ENCODE measurements at regions not wholly inside any gene's neighbourhood (a gene's known extent, or its start where the extent isn't known, plus 50 kb on each side); places are given as distances from the start of the nearest gene placed in this dataset.

DNA sequence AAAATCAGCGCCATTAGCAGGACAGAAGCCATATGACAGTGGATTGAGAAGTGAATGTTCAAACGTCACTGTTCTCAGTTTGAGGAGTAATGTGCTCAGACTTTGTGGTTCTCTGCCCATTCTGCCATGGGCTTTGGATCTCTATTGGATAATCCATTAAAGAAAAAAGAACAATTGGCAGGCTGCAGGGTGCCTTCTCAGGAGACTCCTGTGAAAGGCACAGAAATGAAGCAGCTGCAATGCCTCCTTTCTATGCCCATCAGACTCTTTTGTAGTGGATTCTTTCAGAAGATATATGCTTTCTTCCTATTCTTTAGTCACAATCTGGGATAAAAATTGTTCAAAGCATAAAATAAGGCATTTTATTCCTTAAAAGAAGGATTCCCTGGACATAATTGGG lies 506.9 kb upstream of the KLHL29 start:
- H3K9me3 ChIP-seq = no peaks in the 10 kb centered on the region
- ChIA-PET POLR2A (no interaction called here), CTCF (no interaction called here)
- H3K4me2 ChIP-seq = no peak overlapping the region
- no peak for ATAC-seq
- TF ChIP-seq POLR2A (IDR thresholded peaks at IDR 0.05; ENCODE audit: low read length) (no peak), RFX5 (IDR thresholded peaks at IDR 0.05) (no peak), ZSCAN20 (CRISPR knock-in tag; IDR thresholded peaks at IDR 0.05) (no peak), CBX2 (IDR thresholded peaks at IDR 0.05; ENCODE audit: borderline replicate concordance, low read depth) (no peak)
- no peak overlapping the region for H3K27ac ChIP-seq
- H3K4me3 ChIP-seq = no peak overlapping the region
- no peak for FAIRE-seq
- no peak for DNase-seq (ENCODE audit: low read depth in 1 of 2, low spot score in 1 of 2)
- WGBS (ENCODE audit: missing lambda C conversion rate) = 6% methylated on average over 2 of the region's 2 CpGs
- H3K4me1 ChIP-seq = no peaks in the 10 kb centered on the region

DNA sequence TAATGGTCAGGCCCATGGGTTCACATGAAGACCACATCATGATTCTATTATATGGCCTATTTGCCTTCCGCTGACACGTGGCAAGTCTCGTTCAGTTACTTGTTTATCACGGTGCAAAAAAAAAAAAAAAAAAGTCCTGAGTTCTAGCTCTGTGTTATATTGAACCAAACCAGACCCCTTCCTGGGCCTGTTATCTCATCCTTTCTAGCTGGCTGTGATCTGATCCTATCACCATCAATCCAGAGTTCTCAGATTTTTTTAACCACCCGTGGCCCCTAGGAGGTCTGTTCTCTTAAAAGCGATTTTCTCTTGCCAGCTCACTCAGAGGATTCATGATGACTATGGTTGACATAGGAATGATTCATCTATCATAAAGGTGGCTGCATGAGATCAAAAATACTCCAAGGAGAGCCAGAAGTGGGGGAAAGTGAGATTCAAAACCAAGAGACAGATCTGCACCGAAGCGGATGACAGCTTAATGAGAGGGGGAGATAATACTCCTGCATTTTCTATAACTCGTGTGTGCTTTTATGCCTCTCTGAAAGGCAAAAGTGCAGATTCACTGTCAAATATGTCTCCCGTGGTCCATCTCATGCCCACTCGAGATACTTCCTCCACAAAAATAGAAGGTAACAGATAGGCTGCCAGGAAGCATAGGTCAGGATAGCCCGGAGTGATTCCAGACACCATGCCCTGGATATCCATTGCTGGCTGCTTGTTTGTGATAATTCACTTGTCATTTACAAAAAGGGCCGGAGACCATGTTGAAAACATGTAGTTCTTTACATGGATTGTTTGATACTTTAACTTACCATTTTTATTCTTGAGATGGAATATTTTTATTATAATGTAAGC lies 505.7 kb upstream of the KLHL29 start:
- ChIA-PET POLR2A (no interaction called here), CTCF (interaction anchor here (0.6 kb wide), 1 partner anchor 14 kb away, joined by 4 read pairs; no protein-coding TSS in a partner anchor)
- Histone ChIP-seq H3K27ac (no peak overlapping the region), H3K9me3 (no peaks in the 10 kb centered on the region), H3K4me1 (no peaks in the 10 kb centered on the region), H3K4me3 (no peak overlapping the region), H3K4me2 (no peak overlapping the region)
- FAIRE-seq (no peak), ATAC-seq (no peak), DNase-seq (ENCODE audit: low read depth in 1 of 2, low spot score in 1 of 2) (no peak)
- no peak for TF ChIP-seq JUNB (IDR thresholded peaks at IDR 0.05)
- TF ChIP-seq MAZ (IDR thresholded peaks at IDR 0.05; ENCODE audit: borderline replicate concordance, low read depth, low read length) = no peak
- TF ChIP-seq, protein P1, sequence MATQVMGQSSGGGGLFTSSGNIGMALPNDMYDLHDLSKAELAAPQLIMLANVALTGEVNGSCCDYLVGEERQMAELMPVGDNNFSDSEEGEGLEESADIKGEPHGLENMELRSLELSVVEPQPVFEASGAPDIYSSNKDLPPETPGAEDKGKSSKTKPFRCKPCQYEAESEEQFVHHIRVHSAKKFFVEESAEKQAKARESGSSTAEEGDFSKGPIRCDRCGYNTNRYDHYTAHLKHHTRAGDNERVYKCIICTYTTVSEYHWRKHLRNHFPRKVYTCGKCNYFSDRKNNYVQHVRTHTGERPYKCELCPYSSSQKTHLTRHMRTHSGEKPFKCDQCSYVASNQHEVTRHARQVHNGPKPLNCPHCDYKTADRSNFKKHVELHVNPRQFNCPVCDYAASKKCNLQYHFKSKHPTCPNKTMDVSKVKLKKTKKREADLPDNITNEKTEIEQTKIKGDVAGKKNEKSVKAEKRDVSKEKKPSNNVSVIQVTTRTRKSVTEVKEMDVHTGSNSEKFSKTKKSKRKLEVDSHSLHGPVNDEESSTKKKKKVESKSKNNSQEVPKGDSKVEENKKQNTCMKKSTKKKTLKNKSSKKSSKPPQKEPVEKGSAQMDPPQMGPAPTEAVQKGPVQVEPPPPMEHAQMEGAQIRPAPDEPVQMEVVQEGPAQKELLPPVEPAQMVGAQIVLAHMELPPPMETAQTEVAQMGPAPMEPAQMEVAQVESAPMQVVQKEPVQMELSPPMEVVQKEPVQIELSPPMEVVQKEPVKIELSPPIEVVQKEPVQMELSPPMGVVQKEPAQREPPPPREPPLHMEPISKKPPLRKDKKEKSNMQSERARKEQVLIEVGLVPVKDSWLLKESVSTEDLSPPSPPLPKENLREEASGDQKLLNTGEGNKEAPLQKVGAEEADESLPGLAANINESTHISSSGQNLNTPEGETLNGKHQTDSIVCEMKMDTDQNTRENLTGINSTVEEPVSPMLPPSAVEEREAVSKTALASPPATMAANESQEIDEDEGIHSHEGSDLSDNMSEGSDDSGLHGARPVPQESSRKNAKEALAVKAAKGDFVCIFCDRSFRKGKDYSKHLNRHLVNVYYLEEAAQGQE (IDR thresholded peaks at IDR 0.05) = no peak
- no peak for TF ChIP-seq CBX2 (IDR thresholded peaks at IDR 0.05; ENCODE audit: borderline replicate concordance, low read depth)
- TF ChIP-seq KDM1A (IDR thresholded peaks at IDR 0.05; ENCODE audit: low read depth) = no peak
- TF ChIP-seq NR3C1 (IDR thresholded peaks at IDR 0.05) = no peak
- no peak for TF ChIP-seq HOXB5 (CRISPR knock-in tag; IDR thresholded peaks at IDR 0.05)
- TF ChIP-seq ZC3H11A (IDR thresholded peaks at IDR 0.05) = no peak
- WGBS (ENCODE audit: missing lambda C conversion rate) = 17% methylated on average over 13 of the region's 13 CpGs

DNA sequence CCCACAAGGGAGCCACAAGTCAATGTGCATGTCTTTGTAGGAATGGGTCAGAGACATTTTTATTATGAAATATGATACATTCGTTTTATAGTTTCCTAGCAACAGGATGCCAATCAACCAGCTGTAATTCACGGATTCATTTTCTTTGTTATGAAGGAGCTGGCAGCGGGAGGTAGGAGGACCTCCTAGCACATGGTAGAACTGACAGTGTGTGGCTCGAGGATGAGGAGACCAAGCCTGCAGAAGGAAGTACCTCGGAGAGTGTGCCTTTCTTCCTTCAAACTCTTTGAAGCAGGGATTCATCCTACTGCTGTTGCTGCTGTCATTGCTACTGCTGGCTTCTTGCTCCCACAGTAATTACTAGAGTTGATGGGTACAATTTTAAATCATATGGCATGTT lies 504.8 kb upstream of the KLHL29 start:
- ChIA-PET CTCF (no interaction called here), POLR2A (no interaction called here)
- no peak overlapping the region for H3K27ac ChIP-seq
- WGBS (ENCODE audit: missing lambda C conversion rate) = 6% methylated on average over 5 of the region's 5 CpGs
- H3K4me3 ChIP-seq = no peak overlapping the region
- no peak for DNase-seq (ENCODE audit: low read depth in 1 of 2, low spot score in 1 of 2)
- H3K4me2 ChIP-seq = no peak overlapping the region
- no peaks in the 10 kb centered on the region for H3K4me1 ChIP-seq
- no peaks in the 10 kb centered on the region for H3K9me3 ChIP-seq
- TF ChIP-seq SREBF2 (IDR thresholded peaks at IDR 0.05) (no peak), EHF (CRISPR knock-in tag; IDR thresholded peaks at IDR 0.05) (no peak), NR3C1 (IDR thresholded peaks at IDR 0.05) (no peak), EHMT2 (IDR thresholded peaks at IDR 0.05; ENCODE audit: low read depth) (no peak)
- ATAC-seq = no peak
- no peak for FAIRE-seq

DNA sequence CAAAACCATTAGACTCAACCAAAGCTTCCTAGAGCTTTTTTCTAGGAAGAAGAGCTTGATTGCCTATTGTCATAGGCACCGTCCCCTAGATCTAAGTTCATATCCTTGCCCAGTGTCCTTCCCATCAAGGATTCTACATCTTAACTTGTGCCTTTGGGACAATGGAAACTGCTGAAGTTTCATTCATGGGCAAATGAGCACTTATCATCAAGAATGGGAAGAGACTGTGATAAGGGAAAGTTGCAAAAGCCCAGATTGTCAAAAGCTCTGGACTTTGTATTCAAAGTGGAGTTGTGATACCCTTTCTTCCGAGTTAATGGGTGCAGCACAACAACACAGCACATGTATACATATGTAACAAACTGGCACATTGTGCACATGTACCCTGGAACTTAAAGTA lies 503.0 kb upstream of the KLHL29 start:
- ChIA-PET CTCF (no interaction called here), POLR2A (no interaction called here)
- DNase-seq (ENCODE audit: low read depth in 1 of 2, low spot score in 1 of 2) (no peak), FAIRE-seq (no peak), ATAC-seq (no peak)
- Histone ChIP-seq H3K9me3 (no peaks in the 10 kb centered on the region), H3K4me2 (no peak overlapping the region), H3K4me1 (no peaks in the 10 kb centered on the region), H3K27ac (no peak overlapping the region), H3K4me3 (no peak overlapping the region)
- 19% methylated on average over 2 of the region's 2 CpGs for WGBS (ENCODE audit: missing lambda C conversion rate)
- TF ChIP-seq BCL3 (IDR thresholded peaks at IDR 0.05) (no peak), CEBPB (IDR thresholded peaks at IDR 0.05) (no peak), ZC3H11A (IDR thresholded peaks at IDR 0.05) (no peak), HOXB13 (CRISPR knock-in tag; IDR thresholded peaks at IDR 0.05; ENCODE audit: low read depth) (no peak), CBX2 (IDR thresholded peaks at IDR 0.05; ENCODE audit: borderline replicate concordance, low read depth) (no peak), NPAS2 (CRISPR knock-in tag; IDR thresholded peaks at IDR 0.05; ENCODE audit: borderline replicate concordance) (no peak), TP53 (CRISPR knock-in tag; IDR thresholded peaks at IDR 0.05) (no peak), KDM1A (IDR thresholded peaks at IDR 0.05; ENCODE audit: low read depth) (no peak), BHLHE40 (IDR thresholded peaks at IDR 0.05; ENCODE audit: low read depth, low read length) (no peak), EP300 (IDR thresholded peaks at IDR 0.05) (no peak), CBX8 (IDR thresholded peaks at IDR 0.05) (no peak), POLR2AphosphoS2 (conservative IDR thresholded peaks at IDR 0.05; ENCODE audit: low read length) (no peak)
- TF ChIP-seq, protein P2, sequence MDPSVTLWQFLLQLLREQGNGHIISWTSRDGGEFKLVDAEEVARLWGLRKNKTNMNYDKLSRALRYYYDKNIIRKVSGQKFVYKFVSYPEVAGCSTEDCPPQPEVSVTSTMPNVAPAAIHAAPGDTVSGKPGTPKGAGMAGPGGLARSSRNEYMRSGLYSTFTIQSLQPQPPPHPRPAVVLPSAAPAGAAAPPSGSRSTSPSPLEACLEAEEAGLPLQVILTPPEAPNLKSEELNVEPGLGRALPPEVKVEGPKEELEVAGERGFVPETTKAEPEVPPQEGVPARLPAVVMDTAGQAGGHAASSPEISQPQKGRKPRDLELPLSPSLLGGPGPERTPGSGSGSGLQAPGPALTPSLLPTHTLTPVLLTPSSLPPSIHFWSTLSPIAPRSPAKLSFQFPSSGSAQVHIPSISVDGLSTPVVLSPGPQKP (IDR thresholded peaks at IDR 0.05; ENCODE audit: low read depth, low read length) = no peak
